ENCODE measurements at regions not wholly inside any gene's neighbourhood (a gene's known extent, or its start where the extent isn't known, plus 50 kb on each side); places are given as distances from the start of the nearest gene placed in this dataset.
A peak's percentile ranks its signal among the peaks of the same experiment; 100 is the strongest.
"Not testable (repeated sequence)": the region's sequence is repeated elsewhere in the genome, so short reads cannot be mapped to it uniquely, and the experiment has no call there.

DNA sequence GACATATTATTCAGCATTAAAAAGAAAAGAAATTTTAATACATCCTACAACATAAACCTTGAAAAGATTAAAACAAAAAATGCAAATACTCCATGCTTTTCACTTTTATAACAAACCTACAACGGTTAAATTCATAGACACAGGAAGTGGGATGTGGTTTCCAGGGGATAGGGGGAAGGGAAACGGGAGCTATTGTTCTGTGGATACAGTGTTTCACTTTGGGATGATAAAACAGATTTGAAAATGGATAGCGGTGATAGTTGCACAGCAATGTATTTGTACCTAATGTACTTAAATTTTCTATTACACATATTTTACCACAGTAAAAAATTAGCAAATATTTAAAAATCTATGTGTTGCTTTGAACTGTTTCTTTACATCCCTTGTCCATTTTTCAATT lies 368.0 kb downstream of the CDY2B start:
- H3K4me3 ChIP-seq (ENCODE audit: low read depth, low read length); DNase-seq (ENCODE audit: low read depth): not testable (repeated sequence)

DNA sequence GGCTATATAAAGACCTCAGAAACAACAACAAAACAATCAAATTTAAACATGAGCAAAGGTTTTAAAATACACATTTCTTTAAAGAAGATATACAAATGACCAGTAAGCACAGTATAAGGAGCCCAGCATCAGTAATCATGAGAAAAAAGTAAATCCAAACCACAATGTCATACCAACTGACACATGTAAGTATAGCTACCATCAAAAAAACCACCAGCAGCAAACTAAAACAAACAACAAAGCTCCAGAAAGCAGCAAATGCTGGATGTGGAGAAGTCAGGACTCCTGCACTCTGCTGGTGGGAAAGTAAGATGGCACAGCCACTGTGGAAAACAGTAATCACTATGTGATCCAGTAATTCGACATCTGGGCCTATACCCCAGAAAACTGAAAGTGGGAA lies 368.5 kb downstream of the CDY2B start:
- H3K4me3 ChIP-seq (ENCODE audit: low read depth, low read length); DNase-seq (ENCODE audit: low read depth): not testable (repeated sequence)

DNA sequence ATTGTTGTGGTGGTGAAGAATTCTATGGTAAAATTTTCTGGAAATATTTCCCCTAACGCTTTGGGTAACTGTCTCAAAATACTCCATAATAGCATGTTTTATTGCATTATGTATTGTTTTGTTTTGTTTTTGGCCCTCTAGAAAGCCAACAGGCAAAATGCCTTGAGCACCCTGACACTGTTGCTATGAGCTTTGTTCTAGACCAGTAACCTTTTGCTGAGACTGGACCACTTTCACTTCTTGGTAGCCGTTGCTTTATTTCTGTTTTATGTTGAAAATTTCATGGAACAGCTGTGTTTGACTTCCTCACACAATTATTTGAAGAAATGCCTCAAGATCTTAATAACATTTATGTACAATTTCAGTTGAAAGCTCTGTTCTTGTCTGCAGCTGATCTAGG lies 374.2 kb downstream of the CDY2B start:
- not testable (repeated sequence) for DNase-seq (ENCODE audit: low read depth); H3K4me3 ChIP-seq (ENCODE audit: low read depth, low read length)

DNA sequence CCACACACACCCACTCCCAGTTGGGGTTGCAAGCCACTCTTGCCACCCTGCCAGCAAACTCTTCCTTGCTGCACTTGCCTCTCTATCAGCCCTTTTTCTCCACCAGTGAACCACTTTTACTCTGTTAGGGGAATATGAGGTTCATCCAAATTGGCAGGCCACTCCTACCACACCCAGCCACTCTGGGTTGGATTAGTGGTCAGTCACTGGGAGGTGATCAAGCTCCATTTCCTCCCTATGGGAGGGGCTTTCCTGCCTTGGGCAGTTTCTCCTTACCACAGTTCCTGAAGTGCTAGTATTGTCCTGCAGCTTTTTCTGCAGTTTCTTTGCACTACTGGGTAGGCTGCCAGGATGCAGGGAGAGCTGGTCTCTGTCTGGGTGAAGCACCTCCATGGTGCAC lies 395.3 kb downstream of the CDY2B start:
- not testable (repeated sequence) for H3K4me3 ChIP-seq (ENCODE audit: low read depth, low read length); DNase-seq (ENCODE audit: low read depth)

DNA sequence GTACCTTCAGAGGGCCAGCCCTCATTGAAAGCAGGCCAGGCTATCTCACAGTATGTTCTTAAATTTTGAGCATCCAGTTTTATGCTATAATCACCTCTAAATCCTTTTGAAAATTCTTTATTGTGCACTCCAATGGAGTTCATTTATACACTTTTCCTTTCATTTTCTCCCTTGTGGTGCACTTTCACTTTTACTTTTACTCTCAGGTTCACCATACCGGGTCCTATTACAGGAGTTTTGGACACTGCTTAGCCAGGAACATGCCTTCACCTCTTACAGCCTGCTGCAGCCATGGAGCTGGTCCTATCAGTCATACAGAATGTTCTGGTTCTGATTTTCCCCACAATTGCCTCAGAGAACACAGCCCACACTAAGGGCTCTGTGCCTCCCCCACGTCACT lies 395.9 kb downstream of the CDY2B start:
- H3K4me3 ChIP-seq (ENCODE audit: low read depth, low read length); DNase-seq (ENCODE audit: low read depth): not testable (repeated sequence)

DNA sequence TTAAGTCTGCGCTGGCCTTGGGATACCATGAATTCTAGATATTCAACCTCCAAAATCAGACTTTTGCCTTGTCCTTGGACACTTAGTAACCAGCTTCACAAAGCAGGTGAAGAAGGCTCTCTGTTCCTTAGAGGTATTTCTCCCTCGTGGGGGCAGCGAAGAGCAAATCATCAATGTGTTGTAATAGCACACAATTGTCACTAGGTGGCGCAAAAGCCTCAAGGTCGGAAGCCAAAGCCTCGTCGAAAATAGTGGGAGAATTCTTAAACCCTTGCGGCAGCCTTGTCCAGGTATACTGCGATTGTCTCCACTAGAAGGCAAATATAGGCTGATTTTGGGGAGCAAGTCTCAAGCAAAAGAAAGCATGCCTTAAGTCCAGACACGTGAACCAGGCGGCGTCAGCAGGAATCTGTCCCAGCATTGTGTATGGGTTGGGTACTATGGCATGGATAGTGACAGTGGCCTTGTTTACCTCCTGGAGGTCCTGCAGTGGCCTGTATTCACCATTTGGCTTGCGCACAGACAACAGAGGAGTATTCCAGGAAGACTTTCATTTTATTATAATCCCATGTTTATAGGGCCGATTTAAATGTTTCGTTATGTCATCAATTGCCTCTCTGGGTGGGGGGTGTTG lies 398.5 kb downstream of the CDY2B start:
- H3K4me3 ChIP-seq (ENCODE audit: low read depth, low read length); DNase-seq (ENCODE audit: low read depth): not testable (repeated sequence)

DNA sequence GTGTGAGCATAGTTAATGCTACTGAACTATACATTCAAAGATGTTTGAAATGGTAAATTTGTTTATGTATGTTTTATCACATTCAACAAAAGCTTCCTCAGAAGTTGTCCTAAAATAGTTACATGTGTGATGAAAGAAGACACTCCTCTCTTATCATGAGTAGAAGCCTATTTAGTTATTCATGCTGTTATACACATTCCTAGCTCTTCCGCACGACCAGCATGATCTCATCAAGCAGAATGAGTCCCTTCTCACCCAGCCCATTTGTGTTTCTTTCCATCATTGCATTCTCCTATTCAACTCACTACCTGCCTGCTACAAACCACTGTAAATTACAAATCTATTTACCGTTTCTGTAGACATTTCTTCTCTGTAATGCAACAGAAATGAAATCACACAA lies 408.0 kb downstream of the CDY2B start:
- H3K4me3 ChIP-seq (ENCODE audit: low read depth, low read length); DNase-seq (ENCODE audit: low read depth): not testable (repeated sequence)

DNA sequence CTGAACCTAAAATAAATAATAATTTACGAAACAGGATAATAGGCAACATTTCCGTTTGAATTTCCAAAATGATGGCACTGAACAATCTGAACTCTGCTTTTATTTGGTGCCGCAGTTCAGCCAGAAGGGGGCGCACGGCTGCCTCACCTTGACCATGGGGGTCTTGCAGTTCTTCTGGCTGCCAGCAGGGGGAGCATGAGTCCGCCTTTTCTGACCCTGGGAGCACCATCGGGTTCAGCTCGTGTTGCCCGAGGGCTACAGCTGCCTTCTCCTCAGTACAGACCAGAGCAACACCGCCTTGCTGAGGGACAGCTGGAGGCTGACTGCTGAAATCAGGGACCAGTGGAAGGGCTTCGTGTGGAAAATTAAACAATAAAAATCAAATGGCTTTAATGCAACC lies 420.3 kb downstream of the CDY2B start:
- H3K4me3 ChIP-seq (ENCODE audit: low read depth, low read length); DNase-seq (ENCODE audit: low read depth): not testable (repeated sequence)

DNA sequence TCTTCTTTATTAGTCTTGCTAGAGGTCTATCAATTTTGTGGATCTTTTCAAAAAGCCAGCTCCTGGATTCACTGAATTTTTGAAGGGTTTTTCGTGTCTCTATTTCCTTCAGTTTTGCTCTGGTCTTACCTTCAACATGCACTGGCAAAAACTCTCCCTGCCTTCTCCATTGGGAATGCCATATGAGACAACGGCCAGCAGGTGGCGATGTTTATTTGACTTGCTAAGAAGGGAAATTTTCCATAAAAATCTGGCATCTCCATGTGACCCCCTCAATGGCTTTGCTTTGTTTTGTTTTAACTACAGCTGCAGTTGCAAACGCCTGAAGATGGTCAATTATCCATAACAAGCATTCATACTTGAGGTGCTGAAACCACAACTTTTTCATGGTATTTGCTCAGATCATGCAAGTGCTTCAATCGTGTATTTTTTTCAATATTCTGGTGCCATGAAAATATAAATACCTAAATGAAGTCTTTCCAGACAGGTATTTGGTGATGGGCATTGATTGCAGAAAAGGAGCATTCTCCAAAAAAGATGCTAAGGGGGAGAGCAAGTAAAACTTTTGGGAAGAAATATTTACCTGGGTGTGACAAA lies 449.4 kb downstream of the CDY2B start:
- peak; percentile 1 for DNase-seq (ENCODE audit: low read depth)
- H3K4me3 ChIP-seq (ENCODE audit: low read depth, low read length) = no peak overlapping the region
- TF ChIP-seq, protein P1, sequence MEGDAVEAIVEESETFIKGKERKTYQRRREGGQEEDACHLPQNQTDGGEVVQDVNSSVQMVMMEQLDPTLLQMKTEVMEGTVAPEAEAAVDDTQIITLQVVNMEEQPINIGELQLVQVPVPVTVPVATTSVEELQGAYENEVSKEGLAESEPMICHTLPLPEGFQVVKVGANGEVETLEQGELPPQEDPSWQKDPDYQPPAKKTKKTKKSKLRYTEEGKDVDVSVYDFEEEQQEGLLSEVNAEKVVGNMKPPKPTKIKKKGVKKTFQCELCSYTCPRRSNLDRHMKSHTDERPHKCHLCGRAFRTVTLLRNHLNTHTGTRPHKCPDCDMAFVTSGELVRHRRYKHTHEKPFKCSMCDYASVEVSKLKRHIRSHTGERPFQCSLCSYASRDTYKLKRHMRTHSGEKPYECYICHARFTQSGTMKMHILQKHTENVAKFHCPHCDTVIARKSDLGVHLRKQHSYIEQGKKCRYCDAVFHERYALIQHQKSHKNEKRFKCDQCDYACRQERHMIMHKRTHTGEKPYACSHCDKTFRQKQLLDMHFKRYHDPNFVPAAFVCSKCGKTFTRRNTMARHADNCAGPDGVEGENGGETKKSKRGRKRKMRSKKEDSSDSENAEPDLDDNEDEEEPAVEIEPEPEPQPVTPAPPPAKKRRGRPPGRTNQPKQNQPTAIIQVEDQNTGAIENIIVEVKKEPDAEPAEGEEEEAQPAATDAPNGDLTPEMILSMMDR (IDR thresholded peaks at IDR 0.05; ENCODE audit: insufficient read depth, low read depth, low read length) = peak; percentile 42

DNA sequence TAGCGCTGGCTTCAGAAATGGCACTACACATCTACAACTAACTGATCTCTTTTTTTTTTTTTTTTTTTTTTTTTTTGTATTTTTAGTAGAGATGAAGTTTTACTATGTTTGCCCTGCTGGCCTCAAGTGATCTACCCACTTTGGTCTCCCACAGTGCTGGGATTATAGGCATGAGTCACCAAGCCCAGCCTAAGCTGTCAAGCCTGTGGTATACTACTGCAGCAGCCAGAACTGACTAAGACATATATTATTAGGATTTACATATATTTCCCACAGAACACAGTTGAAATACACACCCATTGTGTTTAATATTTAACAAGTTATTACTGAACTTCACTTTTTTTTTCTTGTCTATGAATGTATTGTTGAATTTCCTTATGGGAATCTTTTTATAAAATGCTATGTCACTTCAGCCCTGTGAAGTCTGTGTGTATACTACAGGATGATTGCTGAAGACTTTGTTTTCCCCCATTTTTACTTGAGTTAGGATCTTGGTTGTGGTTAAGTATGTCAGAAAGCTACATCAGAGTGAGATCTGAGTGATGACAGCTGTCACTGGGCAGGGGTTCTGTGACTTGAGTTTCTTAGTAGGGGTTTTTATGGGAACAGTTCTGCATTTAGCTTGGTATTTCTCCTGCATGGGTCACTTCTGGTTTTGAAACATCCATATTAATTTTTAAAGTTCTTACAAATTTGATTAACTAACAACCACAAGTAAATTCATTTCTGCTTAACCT lies 481.5 kb downstream of the CDY2B start:
- no peak overlapping the region for H3K4me3 ChIP-seq (ENCODE audit: low read depth, low read length)
- DNase-seq (ENCODE audit: low read depth) = peak; percentile 2
- TF ChIP-seq, protein P1 (IDR thresholded peaks at IDR 0.05; ENCODE audit: insufficient read depth, low read depth, low read length) = no peak

DNA sequence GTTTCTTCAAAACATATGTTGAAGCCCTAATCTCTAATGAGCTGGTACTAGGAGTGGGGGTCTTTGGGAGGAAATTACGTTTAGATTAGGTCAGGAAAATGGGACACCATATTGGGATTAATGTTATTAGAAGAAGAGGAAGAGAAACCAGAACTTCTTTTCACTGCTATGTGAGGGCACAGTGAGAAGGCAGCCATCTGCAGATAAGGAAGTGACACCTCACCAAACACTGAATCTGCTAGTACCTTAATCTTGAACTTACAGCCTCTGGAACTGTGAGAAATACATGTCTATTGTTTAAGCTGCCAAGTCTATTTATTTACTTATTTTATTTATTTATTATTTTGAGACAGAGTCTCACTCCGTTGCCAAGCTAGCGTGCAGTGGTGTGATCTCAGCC lies 482.4 kb downstream of the CDY2B start:
- no peak overlapping the region for H3K4me3 ChIP-seq (ENCODE audit: low read depth, low read length)
- TF ChIP-seq, protein P1 (IDR thresholded peaks at IDR 0.05; ENCODE audit: insufficient read depth, low read depth, low read length) = no peak
- DNase-seq (ENCODE audit: low read depth) = no peak
